IMR-90 (cell line): ENCODE measurements at regions not wholly inside any gene's neighbourhood (a gene's known extent, or its start where the extent isn't known, plus 50 kb on each side); places are given as distances from the start of the nearest gene placed in this dataset.

ENCODE experiments used
- ATAC-seq: fragments of 200-7000 bp; cut with Tn5 transposase; 2 replicates; pipeline ENCODE4 v1.9.1; 2020; ENCODE audit warnings: low read depth, mild to moderate bottlenecking, moderate library complexity
- BruUV-seq: library from RNA; stranded (reverse); fragments of 400-500 nt; replicated peaks from 2 replicates; lab custom pipeline; 2021; lab: Mats Ljungman, UMichigan
- CTCF ChIA-PET: fragments of 300-600 bp; formaldehyde crosslinking; extraction: SDS; loops from one replicate; lab custom pipeline; 2021; ENCODE audit warnings: antibody characterized with exemption; lab: Yijun Ruan, JAX
- POLR2A ChIA-PET: fragments of 300-600 bp; sonication (Branson Sonifier 250); formaldehyde crosslinking; loops from one replicate; lab custom pipeline; 2022; ENCODE audit warnings: antibody characterized with exemption; ENCODE audit not compliant: unreplicated experiment; lab: Charles Lee
- DNase-seq: peaks from one replicate; pipeline ENCODE4 v3.0.0; 2013
- H2AFZ ChIP-seq: replicated peaks from 2 replicates; pipeline ENCODE3; 2013; ENCODE audit warnings: low read length, mild to moderate bottlenecking; ENCODE audit not compliant: poor library complexity
- H2AK5ac ChIP-seq: 2 replicates; pipeline ENCODE4 v1.6.1; 2013; ENCODE audit warnings: low read depth, low read length, inconsistent platforms
- H2AK9ac ChIP-seq: replicated peaks from 2 replicates; pipeline ENCODE3; 2013; ENCODE audit warnings: mild to moderate bottlenecking, low read depth, low read length, moderate library complexity; ENCODE audit not compliant: poor library complexity
- H2BK120ac ChIP-seq: 2 replicates; pipeline ENCODE4 v1.6.1; 2013; ENCODE audit warnings: low read depth, low read length, inconsistent platforms
- H2BK15ac ChIP-seq: 3 replicates; pipeline ENCODE4 v1.6.1; 2013; ENCODE audit warnings: low read depth, low read length, inconsistent platforms
- H2BK20ac ChIP-seq: 2 replicates; pipeline ENCODE4 v1.6.1; 2013; ENCODE audit warnings: low read depth, mild to moderate bottlenecking, inconsistent platforms, low read length, moderate library complexity
- H2BK5ac ChIP-seq: 2 replicates; pipeline ENCODE4 v1.6.1; 2013; ENCODE audit warnings: mild to moderate bottlenecking, low read depth, low read length, inconsistent platforms; ENCODE audit not compliant: poor library complexity, severe bottlenecking
- H3K14ac ChIP-seq: replicated peaks from 2 replicates; pipeline ENCODE4 v1.6.1; 2013; ENCODE audit warnings: low read depth, low read length, inconsistent platforms
- H3K18ac ChIP-seq: 2 replicates; pipeline ENCODE4 v1.6.1; 2013; ENCODE audit warnings: low read depth, low read length, control low read depth
- H3K23ac ChIP-seq: 2 replicates; pipeline ENCODE4 v1.6.1; 2013; ENCODE audit warnings: low read depth, low read length, inconsistent platforms
- H3K27ac ChIP-seq: 2 replicates; pipeline ENCODE4 v1.5.1; 2013; ENCODE audit warnings: mild to moderate bottlenecking, control low read depth, low read length; ENCODE audit not compliant: insufficient read depth
- H3K27me3 ChIP-seq: 2 replicates; pipeline ENCODE4 v1.6.1; 2013; ENCODE audit warnings: low read length; ENCODE audit not compliant: control insufficient read depth, insufficient read depth
- H3K36me3 ChIP-seq: 2 replicates; pipeline ENCODE4 v1.6.1; 2013; ENCODE audit warnings: low read length, mixed read lengths; ENCODE audit not compliant: control insufficient read depth, insufficient read depth
- H3K4ac ChIP-seq: 2 replicates; pipeline ENCODE4 v1.6.1; 2013; ENCODE audit warnings: low read depth, low read length, inconsistent platforms
- H3K4me1 ChIP-seq: 2 replicates; pipeline ENCODE4 v1.6.1; 2013; ENCODE audit warnings: low read length, mixed read lengths; ENCODE audit not compliant: control insufficient read depth, insufficient read depth
- H3K4me2 ChIP-seq: 2 replicates; pipeline ENCODE4 v1.6.1; 2013; ENCODE audit warnings: low read depth, mild to moderate bottlenecking, control low read depth, low read length, moderate library complexity
- H3K4me3 ChIP-seq: 2 replicates; pipeline ENCODE4 v1.5.1; 2013; ENCODE audit warnings: low read depth, mild to moderate bottlenecking, control low read depth, low read length, moderate library complexity; ENCODE audit not compliant: insufficient read depth
- H3K56ac ChIP-seq: 2 replicates; pipeline ENCODE4 v1.6.1; 2013; ENCODE audit warnings: low read length, inconsistent platforms; ENCODE audit not compliant: insufficient read depth; ENCODE audit errors: extremely low read depth
- H3K79me1 ChIP-seq, 2 experiments: 2 replicates each; pipeline ENCODE4 v1.6.1; 2013; ENCODE audit warnings: low read length in 2 of 2, inconsistent platforms in 1 of 2, low read depth in 1 of 2
- H3K9ac ChIP-seq: 2 replicates; pipeline ENCODE4 v1.6.1; 2013; ENCODE audit warnings: low read depth, low read length, control low read depth
- H3K9me1 ChIP-seq: 2 replicates; pipeline ENCODE4 v1.6.1; 2013; ENCODE audit warnings: low read length, inconsistent platforms; ENCODE audit not compliant: insufficient read depth
- H3K9me3 ChIP-seq: 2 replicates; pipeline ENCODE4 v1.6.1; 2013; ENCODE audit warnings: low read length; ENCODE audit not compliant: control insufficient read depth, insufficient read depth
- H4K20me1 ChIP-seq: 2 replicates; pipeline ENCODE4 v1.6.1; 2013; ENCODE audit warnings: low read length, inconsistent platforms; ENCODE audit not compliant: insufficient read depth
- H4K5ac ChIP-seq: 2 replicates; pipeline ENCODE4 v1.6.1; 2013; ENCODE audit warnings: mild to moderate bottlenecking, low read depth, low read length, control low read depth
- H4K8ac ChIP-seq, 2 experiments: 2 replicates each; pipeline ENCODE4 v1.6.1; 2013; ENCODE audit warnings: low read depth in 2 of 2, low read length in 2 of 2, control low read depth in 1 of 2, inconsistent platforms in 1 of 2
- H4K91ac ChIP-seq: 2 replicates; pipeline ENCODE4 v1.6.1; 2013; ENCODE audit warnings: low read depth, low read length, inconsistent platforms; ENCODE audit not compliant: insufficient read depth
- BHLHE40 ChIP-seq: fragments of 150-350 bp; IDR thresholded peaks from 2 replicates; pipeline ENCODE4 v1.6.1; 2016; ENCODE audit warnings: mild to moderate bottlenecking, low read depth, low read length
- CEBPB ChIP-seq: IDR thresholded peaks from 2 replicates; pipeline ENCODE4 v1.6.1; 2012; ENCODE audit warnings: low read depth, low read length, improper control_type of control experiment
- CHD1 ChIP-seq: IDR thresholded peaks from 2 replicates; pipeline ENCODE4 v1.6.1; 2012; ENCODE audit warnings: low read depth, low read length, improper control_type of control experiment
- FOS ChIP-seq: fragments of 150-350 bp; IDR thresholded peaks from 2 replicates; pipeline ENCODE4 v1.6.1; 2016; ENCODE audit warnings: low read depth, low read length
- MAFK ChIP-seq: IDR thresholded peaks from 2 replicates; pipeline ENCODE4 v1.6.1; 2012; ENCODE audit warnings: low read depth, low read length, improper control_type of control experiment
- MAZ ChIP-seq: IDR thresholded peaks from 2 replicates; pipeline ENCODE4 v1.6.1; 2012; ENCODE audit warnings: low read depth, mild to moderate bottlenecking, low read length, improper control_type of control experiment, moderate library complexity, borderline replicate concordance
- MXI1 ChIP-seq: IDR thresholded peaks from 2 replicates; pipeline ENCODE4 v1.6.1; 2012; ENCODE audit warnings: low read depth, mild to moderate bottlenecking, low read length, moderate library complexity, borderline replicate concordance
- NFE2L2 ChIP-seq: fragments of 150-350 bp; IDR thresholded peaks from 2 replicates; pipeline ENCODE4 v1.6.1; 2016; ENCODE audit warnings: low read depth, mild to moderate bottlenecking, low read length
- POLR2A ChIP-seq: IDR thresholded peaks from 2 replicates; pipeline ENCODE4 v1.6.1; 2012; ENCODE audit warnings: mild to moderate bottlenecking, low read depth, low read length
- RAD21 ChIP-seq: IDR thresholded peaks from 2 replicates; pipeline ENCODE4 v1.6.1; 2012; ENCODE audit warnings: low read length, improper control_type of control experiment
- RCOR1 ChIP-seq: IDR thresholded peaks from 2 replicates; pipeline ENCODE4 v1.6.1; 2012; ENCODE audit warnings: mild to moderate bottlenecking, low read length, improper control_type of control experiment; ENCODE audit not compliant: insufficient replicate concordance
- RFX5 ChIP-seq: IDR thresholded peaks from 2 replicates; pipeline ENCODE4 v1.8.0; 2012; ENCODE audit warnings: low read depth, mild to moderate bottlenecking, low read length, moderate library complexity
- SMC3 ChIP-seq: fragments of 150-350 bp; IDR thresholded peaks from 2 replicates; pipeline ENCODE4 v1.6.1; 2016; ENCODE audit warnings: low read depth, mild to moderate bottlenecking, antibody characterized with exemption, low read length, moderate library complexity
- WGBS, 2 experiments: methylation state at CpG; one replicate each; pipeline versions ENCODE4 v1.1.5 to v1.1.7; 2013; ENCODE audit warnings: missing lambda C conversion rate in 2 of 2; ENCODE audit not compliant: insufficient read length in 1 of 2; ENCODE audit errors: extremely low coverage in 2 of 2; 5-methylcytosine and 5-hydroxymethylcytosine counted together
- dilution Hi-C: fragments of 300-500 bp; cut with HindIII; formaldehyde crosslinking; loops from one replicate; pipeline ENCODE4 v1.14.3; 2018; ENCODE audit warnings: low sequenced_read_pairs; ENCODE audit not compliant: unreplicated experiment
- in situ Hi-C: fragments of 300-500 bp; cut with MboI; formaldehyde crosslinking; loops from 3 replicates; pipeline ENCODE4 v1.14.3; 2019; ENCODE audit warnings: low sequenced_read_pairs, inconsistent platforms, mixed read lengths
- intact Hi-C: fragments of 100-400 bp; cut with micrococcal nuclease; formaldehyde crosslinking; loops from 2 replicates; pipeline ENCODE4 v1.10.0; 2022
- TF ChIP-seq, protein P1 (sequence below): fragments of 150-350 bp; IDR thresholded peaks from 2 replicates; pipeline ENCODE4 v1.6.1; 2017; ENCODE audit warnings: mild to moderate bottlenecking, antibody characterized with exemption, low read length, low read depth
- TF ChIP-seq, protein P2 (sequence below): conservative IDR thresholded peaks from 2 replicates; pipeline ENCODE4 v1.5.1; 2012; ENCODE audit warnings: mild to moderate bottlenecking, low read depth, low read length, improper control_type of control experiment
- TF ChIP-seq, protein P3 (sequence below): fragments of 150-350 bp; IDR thresholded peaks from 2 replicates; pipeline ENCODE4 v1.6.1; 2016; ENCODE audit warnings: low read depth, mild to moderate bottlenecking, low read length, moderate library complexity, borderline replicate concordance

DNA sequence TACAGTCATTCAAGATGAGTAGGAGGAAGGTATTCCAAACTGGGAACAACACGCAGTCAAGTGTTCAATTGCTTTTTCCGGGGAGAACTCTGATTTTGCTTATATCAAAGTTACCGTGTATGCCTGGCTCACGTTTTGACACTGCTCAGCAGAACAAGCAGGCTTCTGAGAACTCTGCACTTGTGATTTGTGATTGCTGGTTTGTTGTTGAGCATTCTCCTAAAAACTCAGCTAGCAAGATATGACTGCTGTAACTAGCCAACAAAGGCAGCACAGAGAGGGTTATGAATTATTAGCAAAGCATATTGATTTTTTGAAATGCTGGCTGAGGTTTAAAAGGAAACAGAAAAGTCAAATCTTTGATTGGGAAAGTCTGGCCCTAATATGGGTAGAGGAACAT lies 151.7 kb downstream of the ZPLD1 start:
- WGBS, 2 experiments: no CpG with 5 or more reads among the region's 4 CpGs
- H4K5ac ChIP-seq: no peak overlapping the region
- no peaks in the 10 kb centered on the region for H3K9me3 ChIP-seq
- no peak overlapping the region for H3K23ac ChIP-seq
- no peak overlapping the region for H3K14ac ChIP-seq
- H3K56ac ChIP-seq: no peak overlapping the region
- no peak overlapping the region for H3K4me3 ChIP-seq
- no peak overlapping the region for H2AFZ ChIP-seq
- H2BK5ac ChIP-seq: no peak overlapping the region
- no peak overlapping the region for H3K27ac ChIP-seq
- H3K18ac ChIP-seq: no peak overlapping the region
- no peaks in the 10 kb centered on the region for H3K79me1 ChIP-seq
- H3K9me1 ChIP-seq: no peaks in the 10 kb centered on the region
- H3K4me1 ChIP-seq: no peaks in the 10 kb centered on the region
- H2BK120ac ChIP-seq: no peak overlapping the region
- H4K8ac ChIP-seq: no peak overlapping the region
- H4K91ac ChIP-seq: no peak overlapping the region
- no peak for DNase-seq
- dilution Hi-C loops: no loop called here
- H4K20me1 ChIP-seq: no peaks in the 10 kb centered on the region
- intact Hi-C loops: no loop called here
- no peak overlapping the region for H2BK20ac ChIP-seq
- ChIA-PET POLR2A (no interaction called here), CTCF (no interaction called here)
- no peak overlapping the region for H3K9ac ChIP-seq
- no peak overlapping the region for H2BK15ac ChIP-seq
- H2AK5ac ChIP-seq: no peak overlapping the region
- in situ Hi-C loops: no loop called here
- no peak overlapping the region for H2AK9ac ChIP-seq
- TF ChIP-seq FOS (no peak), POLR2A (no peak), BHLHE40 (no peak), CEBPB (no peak), MXI1 (no peak), RCOR1 (no peak), MAFK (no peak), RAD21 (no peak), NFE2L2 (no peak), RFX5 (no peak), SMC3 (no peak), MAZ (no peak), CHD1 (no peak)
- TF ChIP-seq, protein P1, sequence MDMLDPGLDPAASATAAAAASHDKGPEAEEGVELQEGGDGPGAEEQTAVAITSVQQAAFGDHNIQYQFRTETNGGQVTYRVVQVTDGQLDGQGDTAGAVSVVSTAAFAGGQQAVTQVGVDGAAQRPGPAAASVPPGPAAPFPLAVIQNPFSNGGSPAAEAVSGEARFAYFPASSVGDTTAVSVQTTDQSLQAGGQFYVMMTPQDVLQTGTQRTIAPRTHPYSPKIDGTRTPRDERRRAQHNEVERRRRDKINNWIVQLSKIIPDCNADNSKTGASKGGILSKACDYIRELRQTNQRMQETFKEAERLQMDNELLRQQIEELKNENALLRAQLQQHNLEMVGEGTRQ: no peak
- TF ChIP-seq, protein P2, sequence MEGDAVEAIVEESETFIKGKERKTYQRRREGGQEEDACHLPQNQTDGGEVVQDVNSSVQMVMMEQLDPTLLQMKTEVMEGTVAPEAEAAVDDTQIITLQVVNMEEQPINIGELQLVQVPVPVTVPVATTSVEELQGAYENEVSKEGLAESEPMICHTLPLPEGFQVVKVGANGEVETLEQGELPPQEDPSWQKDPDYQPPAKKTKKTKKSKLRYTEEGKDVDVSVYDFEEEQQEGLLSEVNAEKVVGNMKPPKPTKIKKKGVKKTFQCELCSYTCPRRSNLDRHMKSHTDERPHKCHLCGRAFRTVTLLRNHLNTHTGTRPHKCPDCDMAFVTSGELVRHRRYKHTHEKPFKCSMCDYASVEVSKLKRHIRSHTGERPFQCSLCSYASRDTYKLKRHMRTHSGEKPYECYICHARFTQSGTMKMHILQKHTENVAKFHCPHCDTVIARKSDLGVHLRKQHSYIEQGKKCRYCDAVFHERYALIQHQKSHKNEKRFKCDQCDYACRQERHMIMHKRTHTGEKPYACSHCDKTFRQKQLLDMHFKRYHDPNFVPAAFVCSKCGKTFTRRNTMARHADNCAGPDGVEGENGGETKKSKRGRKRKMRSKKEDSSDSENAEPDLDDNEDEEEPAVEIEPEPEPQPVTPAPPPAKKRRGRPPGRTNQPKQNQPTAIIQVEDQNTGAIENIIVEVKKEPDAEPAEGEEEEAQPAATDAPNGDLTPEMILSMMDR: no peak
- TF ChIP-seq, protein P3, sequence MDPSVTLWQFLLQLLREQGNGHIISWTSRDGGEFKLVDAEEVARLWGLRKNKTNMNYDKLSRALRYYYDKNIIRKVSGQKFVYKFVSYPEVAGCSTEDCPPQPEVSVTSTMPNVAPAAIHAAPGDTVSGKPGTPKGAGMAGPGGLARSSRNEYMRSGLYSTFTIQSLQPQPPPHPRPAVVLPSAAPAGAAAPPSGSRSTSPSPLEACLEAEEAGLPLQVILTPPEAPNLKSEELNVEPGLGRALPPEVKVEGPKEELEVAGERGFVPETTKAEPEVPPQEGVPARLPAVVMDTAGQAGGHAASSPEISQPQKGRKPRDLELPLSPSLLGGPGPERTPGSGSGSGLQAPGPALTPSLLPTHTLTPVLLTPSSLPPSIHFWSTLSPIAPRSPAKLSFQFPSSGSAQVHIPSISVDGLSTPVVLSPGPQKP: no peak
- H3K27me3 ChIP-seq: no peaks in the 10 kb centered on the region
- no peak overlapping the region for H3K4ac ChIP-seq
- no peak overlapping the region for H3K4me2 ChIP-seq
- no TSS peak for BruUV-seq
- no peak for ATAC-seq
- H3K36me3 ChIP-seq: no peaks in the 10 kb centered on the region
